Activated CD8-positive, alpha-beta T cell treated with anti-CD3 and anti-CD28 coated beads for 36 hours (primary cell): ENCODE measurements at regions not wholly inside any gene's neighbourhood (a gene's known extent, or its start where the extent isn't known, plus 50 kb on each side); places are given as distances from the start of the nearest gene placed in this dataset.
A peak's percentile ranks its signal among the peaks of the same experiment; 100 is the strongest.

ENCODE experiments used
- ATAC-seq: fragments of 200-7000 bp; cut with Tn5 transposase; one replicate; pipeline ENCODE4 v1.10.0; 2021; ENCODE audit warnings: mild to moderate bottlenecking, moderate library complexity
- CTCF ChIA-PET: fragments of 350-600 bp; sonication (Branson Sonifier 250); formaldehyde crosslinking; loops from one replicate; lab custom pipeline; 2021; ENCODE audit warnings: antibody characterized with exemption; lab: Charles Lee
- POLR2A ChIA-PET: fragments of 350-600 bp; sonication (Branson Sonifier 250); formaldehyde crosslinking; loops from one replicate; lab custom pipeline; 2021; ENCODE audit warnings: antibody characterized with exemption; lab: Charles Lee
- DNase-seq: peaks from one replicate; pipeline ENCODE4 v3.0.0-alpha.2; 2020
- H3K27ac Mint-ChIP-seq: one replicate; pipeline ENCODE4 v1.8.0; 2021; ENCODE audit warnings: mild to moderate bottlenecking, mixed read lengths
- H3K27me3 Mint-ChIP-seq: one replicate; pipeline ENCODE4 v1.8.0; 2021; ENCODE audit warnings: mixed read lengths
- H3K36me3 Mint-ChIP-seq: one replicate; pipeline ENCODE4 v1.8.0; 2021; ENCODE audit warnings: low read depth, mixed read lengths
- H3K4me1 Mint-ChIP-seq: one replicate; pipeline ENCODE4 v1.8.0; 2021; ENCODE audit warnings: low read depth, mixed read lengths
- H3K4me3 Mint-ChIP-seq: one replicate; pipeline ENCODE4 v1.8.0; 2021; ENCODE audit warnings: mild to moderate bottlenecking, moderate library complexity, mixed read lengths
- H3K9me3 Mint-ChIP-seq: one replicate; pipeline ENCODE4 v1.8.0; 2021; ENCODE audit warnings: mixed read lengths
- CTCF ChIP-seq: fragments of 200-600 bp; IDR thresholded peaks from one replicate; pipeline ENCODE4 v1.8.0; 2022; ENCODE audit warnings: antibody characterized with exemption, mild to moderate bottlenecking
- intact Hi-C: fragments of 100-400 bp; cut with micrococcal nuclease; formaldehyde crosslinking; loops from one replicate; pipeline ENCODE4 v1.10.0; 2022

- H3K9me3 Mint-ChIP-seq = peaks cover 6% of the 10 kb centered on the region
- TF ChIP-seq CTCF = no peak
- ATAC-seq (no peak), DNase-seq (no peak)
- CTCF ChIA-PET = no interaction called here
- no peaks in the 10 kb centered on the region for H3K36me3 Mint-ChIP-seq
- intact Hi-C loops = no loop called here
- H3K4me1 Mint-ChIP-seq = no peaks in the 10 kb centered on the region
- no peak overlapping the region for H3K27ac Mint-ChIP-seq
- H3K4me3 Mint-ChIP-seq = no peak overlapping the region
- POLR2A ChIA-PET = no interaction called here
- H3K27me3 Mint-ChIP-seq = no peaks in the 10 kb centered on the region
These were observed 257.9 kb downstream of the RASEF start for GRCh38 chr9:82805027-82805426.

GRCh38 chr9:82808478-82808877 lies 254.5 kb downstream of the RASEF start:
- intact Hi-C loops = no loop called here
- peaks cover 6% of the 10 kb centered on the region for H3K9me3 Mint-ChIP-seq
- no peaks in the 10 kb centered on the region for H3K4me1 Mint-ChIP-seq
- no peaks in the 10 kb centered on the region for H3K27me3 Mint-ChIP-seq
- H3K27ac Mint-ChIP-seq = no peak overlapping the region
- CTCF ChIA-PET = no interaction called here
- H3K36me3 Mint-ChIP-seq = no peaks in the 10 kb centered on the region
- POLR2A ChIA-PET = no interaction called here
- no peak for DNase-seq
- no peak for TF ChIP-seq CTCF
- H3K4me3 Mint-ChIP-seq = no peak overlapping the region
- no peak for ATAC-seq

GRCh38 chr9:82810915-82811314 lies 252.0 kb downstream of the RASEF start:
- peaks cover 3% of the 10 kb centered on the region for H3K9me3 Mint-ChIP-seq
- H3K4me3 Mint-ChIP-seq = no peak overlapping the region
- no peak overlapping the region for H3K27ac Mint-ChIP-seq
- no peak for TF ChIP-seq CTCF
- no peaks in the 10 kb centered on the region for H3K36me3 Mint-ChIP-seq
- H3K4me1 Mint-ChIP-seq = no peaks in the 10 kb centered on the region
- CTCF ChIA-PET = no interaction called here
- ATAC-seq (no peak), DNase-seq (peak; percentile 2)
- intact Hi-C loops = no loop called here
- H3K27me3 Mint-ChIP-seq = no peaks in the 10 kb centered on the region
- POLR2A ChIA-PET = no interaction called here

GRCh38 chr9:82819260-82819659 lies 243.7 kb downstream of the RASEF start:
- intact Hi-C loops = no loop called here
- no peaks in the 10 kb centered on the region for H3K4me1 Mint-ChIP-seq
- H3K4me3 Mint-ChIP-seq = no peak overlapping the region
- H3K27me3 Mint-ChIP-seq = no peaks in the 10 kb centered on the region
- no peak overlapping the region for H3K27ac Mint-ChIP-seq
- no peaks in the 10 kb centered on the region for H3K9me3 Mint-ChIP-seq
- ATAC-seq = no peak
- H3K36me3 Mint-ChIP-seq = no peaks in the 10 kb centered on the region
- ChIA-PET CTCF (no interaction called here), POLR2A (no interaction called here)
- no peak for DNase-seq
- TF ChIP-seq CTCF = no peak

- intact Hi-C loops = no loop called here
- Mint-ChIP-seq H3K36me3 (no peaks in the 10 kb centered on the region), H3K4me3 (no peak overlapping the region), H3K27ac (no peak overlapping the region), H3K9me3 (no peaks in the 10 kb centered on the region), H3K4me1 (no peaks in the 10 kb centered on the region), H3K27me3 (no peaks in the 10 kb centered on the region)
- ChIA-PET POLR2A (no interaction called here), CTCF (no interaction called here)
- no peak for TF ChIP-seq CTCF
- ATAC-seq (no peak), DNase-seq (no peak)
These were observed 242.8 kb downstream of the RASEF start for GRCh38 chr9:82820186-82820585.
